BLaER1 (cell line): ENCODE measurements at regions not wholly inside any gene's neighbourhood (a gene's known extent, or its start where the extent isn't known, plus 50 kb on each side); places are given as distances from the start of the nearest gene placed in this dataset.

ENCODE experiments used
- H3K27ac ChIP-seq: shearing (Covaris generic); formaldehyde crosslinking; 2 replicates; pipeline ENCODE4 v1.8.1; 2022
- H3K27me3 ChIP-seq: shearing (Covaris generic); formaldehyde crosslinking; 2 replicates; pipeline ENCODE4 v1.8.1; 2022
- H3K36me3 ChIP-seq: shearing (Covaris generic); formaldehyde crosslinking; 2 replicates; pipeline ENCODE4 v1.8.1; 2022
- H3K4me1 ChIP-seq: shearing (Covaris generic); formaldehyde crosslinking; 2 replicates; pipeline ENCODE4 v1.8.1; 2022
- H3K4me2 ChIP-seq: shearing (Covaris generic); formaldehyde crosslinking; 2 replicates; pipeline ENCODE4 v1.8.1; 2022
- H3K4me3 ChIP-seq: shearing (Covaris generic); formaldehyde crosslinking; 2 replicates; pipeline ENCODE4 v1.8.1; 2022
- H3K9ac ChIP-seq: shearing (Covaris generic); formaldehyde crosslinking; 2 replicates; pipeline ENCODE4 v1.8.1; 2022
- H3K9me3 ChIP-seq: shearing (Covaris generic); formaldehyde crosslinking; 2 replicates; pipeline ENCODE4 v1.8.1; 2022
- H4K20me1 ChIP-seq: shearing (Covaris generic); formaldehyde crosslinking; 2 replicates; pipeline ENCODE4 v1.8.1; 2022
- Cebpa-rat ChIP-seq: shearing (Covaris generic); IDR thresholded peaks from 2 replicates; pipeline ENCODE4 v1.8.1; 2022

- H3K4me2 ChIP-seq = no peak overlapping the region
- no peak for TF ChIP-seq Cebpa-rat
Measured at GRCh38 chr1:193754732-193755427, 568.5 kb upstream of the B3GALT2 start.

GRCh38 chr1:193754151-193754550, 567.7 kb upstream of the B3GALT2 start:
- Histone ChIP-seq H3K27ac (no peak overlapping the region), H3K9ac (no peak overlapping the region), H3K36me3 (no peaks in the 10 kb centered on the region), H3K27me3 (no peaks in the 10 kb centered on the region), H4K20me1 (no peaks in the 10 kb centered on the region), H3K4me1 (no peaks in the 10 kb centered on the region), H3K4me2 (no peak overlapping the region), H3K9me3 (no peaks in the 10 kb centered on the region), H3K4me3 (no peak overlapping the region)
- no peak for TF ChIP-seq Cebpa-rat

More at GRCh38 chr1:193754732-193755427, 568.5 kb upstream of the B3GALT2 start:
- H3K36me3 ChIP-seq = no peaks in the 10 kb centered on the region
- H3K9ac ChIP-seq = no peak overlapping the region
- no peaks in the 10 kb centered on the region for H3K9me3 ChIP-seq
- no peak overlapping the region for H3K4me3 ChIP-seq
- H3K4me1 ChIP-seq = no peaks in the 10 kb centered on the region
- no peaks in the 10 kb centered on the region for H4K20me1 ChIP-seq
- no peaks in the 10 kb centered on the region for H3K27me3 ChIP-seq
- H3K27ac ChIP-seq = no peak overlapping the region

GRCh38 chr1:193753038-193753756, 566.8 kb upstream of the B3GALT2 start:
- Histone ChIP-seq H3K36me3 (no peaks in the 10 kb centered on the region), H3K9ac (no peak overlapping the region), H3K27ac (no peak overlapping the region), H3K4me3 (no peak overlapping the region), H3K27me3 (no peaks in the 10 kb centered on the region), H3K4me2 (no peak overlapping the region), H3K4me1 (no peaks in the 10 kb centered on the region), H3K9me3 (no peaks in the 10 kb centered on the region), H4K20me1 (no peaks in the 10 kb centered on the region)
- TF ChIP-seq Cebpa-rat = no peak

GRCh38 chr1:193749868-193750267, 563.5 kb upstream of the B3GALT2 start:
- no peaks in the 10 kb centered on the region for H4K20me1 ChIP-seq
- H3K36me3 ChIP-seq = no peaks in the 10 kb centered on the region
- H3K9ac ChIP-seq = no peak overlapping the region
- no peak overlapping the region for H3K4me2 ChIP-seq
- no peaks in the 10 kb centered on the region for H3K9me3 ChIP-seq
- H3K4me3 ChIP-seq = no peak overlapping the region
- H3K27ac ChIP-seq = no peak overlapping the region
- H3K27me3 ChIP-seq = no peaks in the 10 kb centered on the region
- H3K4me1 ChIP-seq = no peaks in the 10 kb centered on the region
- TF ChIP-seq Cebpa-rat = no peak

GRCh38 chr1:193747579-193747978, 561.2 kb upstream of the B3GALT2 start:
- TF ChIP-seq Cebpa-rat = no peak
- H3K27me3 ChIP-seq = no peaks in the 10 kb centered on the region

GRCh38 chr1:193741228-193741627, 554.8 kb upstream of the B3GALT2 start:
- Histone ChIP-seq H3K27ac (no peak overlapping the region), H3K4me1 (no peaks in the 10 kb centered on the region), H3K36me3 (no peaks in the 10 kb centered on the region), H3K9me3 (no peaks in the 10 kb centered on the region), H3K9ac (no peak overlapping the region), H3K4me3 (no peak overlapping the region), H3K4me2 (no peak overlapping the region), H4K20me1 (no peaks in the 10 kb centered on the region), H3K27me3 (no peaks in the 10 kb centered on the region)
- no peak for TF ChIP-seq Cebpa-rat

More at GRCh38 chr1:193747579-193747978, 561.2 kb upstream of the B3GALT2 start:
- Histone ChIP-seq H3K27ac (no peak overlapping the region), H3K9me3 (no peaks in the 10 kb centered on the region), H3K36me3 (no peaks in the 10 kb centered on the region), H4K20me1 (no peaks in the 10 kb centered on the region), H3K9ac (no peak overlapping the region), H3K4me3 (no peak overlapping the region), H3K4me2 (no peak overlapping the region), H3K4me1 (no peaks in the 10 kb centered on the region)

- no peaks in the 10 kb centered on the region for H3K9me3 ChIP-seq
- no peak for TF ChIP-seq Cebpa-rat
Measured at GRCh38 chr1:193740762-193741161, 554.3 kb upstream of the B3GALT2 start.

GRCh38 chr1:193736507-193736906, 550.1 kb upstream of the B3GALT2 start:
- H3K9ac ChIP-seq = no peak overlapping the region
- no peak for TF ChIP-seq Cebpa-rat
- no peaks in the 10 kb centered on the region for H3K4me1 ChIP-seq
- no peaks in the 10 kb centered on the region for H4K20me1 ChIP-seq
- H3K27ac ChIP-seq = no peak overlapping the region
- no peaks in the 10 kb centered on the region for H3K36me3 ChIP-seq
- H3K27me3 ChIP-seq = no peaks in the 10 kb centered on the region
- H3K4me3 ChIP-seq = no peak overlapping the region
- H3K4me2 ChIP-seq = no peak overlapping the region
- H3K9me3 ChIP-seq = no peaks in the 10 kb centered on the region

More at GRCh38 chr1:193740762-193741161, 554.3 kb upstream of the B3GALT2 start:
- Histone ChIP-seq H3K36me3 (no peaks in the 10 kb centered on the region), H4K20me1 (no peaks in the 10 kb centered on the region), H3K27me3 (no peaks in the 10 kb centered on the region), H3K9ac (no peak overlapping the region), H3K4me3 (no peak overlapping the region), H3K27ac (no peak overlapping the region), H3K4me2 (no peak overlapping the region), H3K4me1 (no peaks in the 10 kb centered on the region)

GRCh38 chr1:193733674-193734073, 547.3 kb upstream of the B3GALT2 start:
- H3K27me3 ChIP-seq = no peaks in the 10 kb centered on the region
- no peaks in the 10 kb centered on the region for H3K4me1 ChIP-seq
- no peaks in the 10 kb centered on the region for H3K36me3 ChIP-seq
- no peaks in the 10 kb centered on the region for H3K9me3 ChIP-seq
- no peak overlapping the region for H3K4me2 ChIP-seq
- H3K9ac ChIP-seq = no peak overlapping the region
- H4K20me1 ChIP-seq = no peaks in the 10 kb centered on the region
- TF ChIP-seq Cebpa-rat = no peak
- H3K27ac ChIP-seq = no peak overlapping the region
- H3K4me3 ChIP-seq = no peak overlapping the region

- Histone ChIP-seq H3K27me3 (no peaks in the 10 kb centered on the region), H3K36me3 (no peaks in the 10 kb centered on the region), H3K4me3 (no peak overlapping the region), H3K9ac (no peak overlapping the region), H3K9me3 (no peaks in the 10 kb centered on the region), H4K20me1 (no peaks in the 10 kb centered on the region), H3K27ac (no peak overlapping the region), H3K4me1 (no peaks in the 10 kb centered on the region), H3K4me2 (no peak overlapping the region)
- TF ChIP-seq Cebpa-rat = no peak
Measured at GRCh38 chr1:193730017-193730416, 543.6 kb upstream of the B3GALT2 start.
